ENCODE measurements at regions not wholly inside any gene's neighbourhood (a gene's known extent, or its start where the extent isn't known, plus 50 kb on each side); places are given as distances from the start of the nearest gene placed in this dataset.

DNA sequence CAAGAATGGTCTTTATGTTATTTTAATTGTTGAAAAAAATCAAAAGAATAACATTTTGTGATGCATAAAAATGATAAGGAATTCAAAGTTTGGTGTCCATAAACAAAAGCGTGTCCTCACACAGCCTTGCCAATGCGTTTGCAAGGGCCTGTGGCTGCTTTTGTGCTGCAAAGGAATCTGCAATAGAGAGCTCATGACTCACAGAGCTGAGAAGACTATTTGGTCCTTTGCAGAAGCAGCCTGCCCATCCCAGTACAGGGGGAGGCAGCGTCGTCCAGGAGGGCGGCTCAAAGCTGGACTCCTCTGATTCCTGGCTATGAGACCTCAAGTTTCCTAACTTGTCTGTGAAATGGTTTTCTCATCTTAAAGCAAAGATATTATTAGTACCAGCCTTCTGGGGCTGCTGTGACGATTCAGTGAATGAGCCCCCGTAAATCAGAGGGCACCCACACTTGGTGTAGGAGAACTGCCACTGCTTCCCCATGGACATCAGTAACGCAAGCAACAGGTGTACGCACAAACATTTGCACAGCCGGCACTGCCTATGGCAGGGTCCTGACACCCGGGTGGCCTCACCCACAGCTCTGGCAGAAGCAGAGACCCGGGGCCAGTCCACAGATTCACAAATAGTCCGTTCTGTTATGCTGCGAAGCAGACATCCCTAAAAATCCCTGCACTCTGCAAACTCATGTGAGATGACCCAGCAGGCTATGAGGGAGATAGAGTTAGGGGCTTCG lies 70.6 kb upstream of the ASAP2 start:
- no peak for DNase-seq

DNA sequence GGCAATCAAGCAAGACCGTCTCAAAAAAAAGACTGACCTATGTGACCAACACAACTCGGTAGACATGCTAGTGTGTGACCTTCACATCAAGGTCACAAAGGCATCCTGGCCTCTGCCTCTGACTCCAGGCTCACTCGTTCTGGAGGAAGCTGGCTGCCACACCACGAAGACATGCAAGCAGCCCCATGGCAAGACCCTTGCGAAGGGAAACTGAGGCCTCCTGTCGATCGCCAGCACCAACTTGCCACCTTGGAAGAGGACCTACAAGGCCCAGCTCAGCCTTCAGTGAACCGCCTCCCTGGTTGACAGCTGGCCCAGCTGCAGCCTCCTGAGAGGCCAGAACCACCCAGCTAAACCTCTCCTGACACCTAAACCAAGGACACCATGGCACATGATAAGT lies 79.3 kb upstream of the ASAP2 start:
- no peak for DNase-seq

DNA sequence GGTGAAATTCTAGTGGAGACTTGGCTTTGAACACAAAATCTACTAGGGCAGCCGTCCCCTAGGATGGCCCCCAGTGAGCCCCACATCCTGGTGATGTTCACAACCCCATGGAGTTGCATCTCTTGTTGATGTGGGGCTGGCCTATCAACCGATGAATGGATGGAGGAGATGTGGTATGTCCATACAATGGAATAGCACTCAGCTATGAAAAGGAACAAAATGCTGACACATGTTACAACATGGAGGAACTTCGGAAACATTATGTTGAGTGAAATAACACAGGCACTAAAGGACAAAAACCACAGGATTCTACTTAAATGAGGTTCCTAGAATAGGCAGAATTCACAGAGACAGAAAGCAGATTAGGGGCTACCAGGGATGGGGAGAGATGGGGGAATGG lies 80.1 kb upstream of the ASAP2 start:
- DNase-seq: no peak

DNA sequence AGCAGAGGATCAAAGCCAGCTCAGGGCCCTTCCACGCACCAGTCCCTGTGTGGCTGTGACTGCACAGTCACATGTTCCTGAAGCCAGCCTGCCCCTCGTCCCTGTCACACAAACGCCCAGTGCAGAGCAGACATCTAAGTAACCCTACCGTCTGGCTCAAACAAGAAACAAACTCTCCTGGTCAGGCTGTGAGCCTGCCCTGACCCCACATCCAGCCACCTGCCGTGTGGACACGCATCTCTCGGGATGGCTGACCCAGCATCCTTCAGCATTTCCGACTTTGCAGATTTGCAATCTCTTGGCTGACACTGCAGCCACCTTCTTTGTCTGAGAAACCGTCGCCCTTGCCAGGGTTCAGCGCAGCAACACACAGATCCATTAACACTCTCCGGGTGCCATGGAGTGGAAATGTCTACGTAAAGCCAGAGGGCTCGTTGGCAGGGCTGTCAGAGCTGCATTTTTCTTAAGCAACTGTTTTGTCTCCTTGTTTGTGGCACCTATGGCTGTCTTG lies 82.3 kb upstream of the ASAP2 start:
- no peak for DNase-seq

DNA sequence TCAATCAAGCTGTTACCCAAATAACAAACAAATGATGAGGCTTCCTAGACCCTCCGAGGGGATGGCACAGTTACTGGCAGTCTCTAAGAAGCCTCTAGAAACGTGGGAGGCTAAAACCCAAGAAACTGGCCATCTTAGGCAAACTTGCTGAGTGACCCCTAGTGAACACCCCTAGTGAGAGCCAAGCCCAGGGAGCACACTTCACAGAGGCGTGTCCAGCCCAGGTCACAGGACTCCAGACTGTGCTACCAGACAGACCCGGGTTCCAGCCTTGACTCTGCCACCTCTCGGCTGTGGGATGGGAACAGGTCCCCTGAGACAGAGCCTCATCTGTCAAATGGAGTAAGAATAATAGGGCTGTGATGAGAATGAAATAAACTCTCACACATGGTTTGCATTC lies 83.5 kb upstream of the ASAP2 start:
- no peak for DNase-seq

DNA sequence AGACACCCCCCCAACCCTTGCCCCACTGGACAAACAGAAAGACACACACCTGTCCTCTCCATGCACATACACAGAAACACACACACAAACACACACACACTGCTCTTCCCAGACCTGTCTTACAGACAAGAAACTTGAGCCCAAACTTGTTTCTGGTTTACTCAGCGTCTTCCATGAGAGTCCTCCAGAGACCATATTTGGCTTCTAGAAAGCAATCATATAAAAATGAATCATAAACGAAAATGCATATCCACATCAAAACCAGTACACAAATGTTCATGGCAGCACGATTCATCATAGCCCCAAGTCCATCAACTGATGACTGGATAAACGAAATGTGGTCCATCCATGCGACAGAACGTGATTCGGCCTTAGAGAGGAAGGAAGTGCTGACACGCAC lies 84.2 kb upstream of the ASAP2 start:
- DNase-seq: no peak

DNA sequence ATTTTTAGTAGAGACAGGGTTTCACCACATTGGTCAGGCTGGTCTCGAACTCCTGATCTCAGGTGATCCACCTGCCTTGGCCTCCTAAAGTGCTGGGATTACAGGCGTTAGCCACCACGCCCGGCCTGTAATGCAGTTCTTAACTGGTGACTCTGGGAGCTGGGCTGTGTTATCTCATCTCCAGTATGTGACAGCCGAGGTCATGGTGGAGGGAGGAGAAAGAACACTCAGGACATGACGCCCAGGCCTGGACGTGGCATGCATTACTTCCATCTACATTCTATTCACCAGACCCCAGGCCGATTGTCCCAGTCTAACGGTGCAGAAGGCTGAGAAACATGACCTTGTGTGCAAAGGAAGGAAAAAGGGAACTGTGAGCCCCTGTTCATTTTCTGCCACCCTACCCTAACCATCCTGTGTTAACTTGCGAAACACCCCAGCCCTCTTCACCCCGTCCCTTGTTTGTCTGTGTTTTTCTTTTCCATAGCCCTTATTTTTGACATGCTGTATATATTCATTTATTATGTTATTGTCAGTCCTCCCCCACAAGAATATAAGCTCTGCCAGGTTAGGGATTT lies 88.1 kb upstream of the ASAP2 start:
- no peak for DNase-seq

DNA sequence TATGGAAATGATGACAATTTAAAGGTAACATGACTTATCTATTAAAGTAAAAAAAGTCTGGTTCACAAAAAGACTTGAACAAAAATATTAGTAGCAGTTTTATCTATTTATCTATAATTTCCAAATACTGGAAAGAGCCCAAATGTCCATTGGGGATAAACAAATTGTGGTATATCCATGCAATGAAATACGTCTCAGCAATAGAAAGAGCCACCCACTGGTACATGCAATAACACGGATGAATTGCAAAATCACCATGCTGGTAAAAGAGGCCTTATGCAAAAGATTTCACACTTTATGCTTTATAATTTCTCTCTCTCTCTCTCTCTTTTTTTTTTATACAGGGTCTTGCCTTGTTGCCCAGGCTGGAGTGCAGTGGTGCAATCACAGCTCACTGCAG lies 91.4 kb upstream of the ASAP2 start:
- no peak for DNase-seq

DNA sequence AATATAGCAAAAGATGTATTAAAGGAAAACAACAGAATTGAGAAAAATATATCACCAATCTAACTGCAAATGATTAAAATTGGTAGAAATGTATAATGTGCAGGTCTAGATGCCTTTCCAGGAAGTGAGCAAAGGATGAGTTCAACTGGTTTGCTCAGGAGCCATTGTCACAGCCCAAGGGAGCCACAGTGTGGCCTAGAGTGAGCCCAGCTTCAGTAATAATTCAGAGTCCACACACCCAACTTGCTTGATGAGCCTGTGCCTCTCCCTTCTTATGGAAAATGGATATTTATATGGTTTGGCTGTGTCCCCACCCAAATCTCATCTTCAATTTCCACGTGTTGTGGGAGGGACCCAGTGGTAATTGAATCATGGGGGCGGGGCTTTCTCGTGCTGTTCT lies 92.2 kb upstream of the ASAP2 start:
- DNase-seq: no peak

DNA sequence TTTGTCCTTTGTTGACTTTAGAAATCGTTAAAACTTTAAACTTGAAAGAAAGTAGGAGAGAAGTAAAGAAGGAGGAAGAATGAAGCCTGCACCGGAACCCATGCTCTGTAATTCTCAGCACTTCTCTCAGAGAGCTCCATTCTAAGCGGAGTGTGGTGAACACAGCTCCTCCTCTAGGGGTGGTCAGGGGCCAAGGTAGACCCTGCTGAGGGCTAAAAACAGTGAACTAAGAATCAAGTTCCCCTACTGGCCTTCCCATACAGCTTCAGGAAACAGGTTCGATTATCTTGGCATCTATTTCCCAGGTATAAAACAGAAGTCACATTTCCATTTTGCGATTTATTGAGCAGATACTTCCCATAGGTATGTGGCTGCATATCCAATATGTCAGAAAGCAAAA lies 92.7 kb upstream of the ASAP2 start:
- DNase-seq: no peak

DNA sequence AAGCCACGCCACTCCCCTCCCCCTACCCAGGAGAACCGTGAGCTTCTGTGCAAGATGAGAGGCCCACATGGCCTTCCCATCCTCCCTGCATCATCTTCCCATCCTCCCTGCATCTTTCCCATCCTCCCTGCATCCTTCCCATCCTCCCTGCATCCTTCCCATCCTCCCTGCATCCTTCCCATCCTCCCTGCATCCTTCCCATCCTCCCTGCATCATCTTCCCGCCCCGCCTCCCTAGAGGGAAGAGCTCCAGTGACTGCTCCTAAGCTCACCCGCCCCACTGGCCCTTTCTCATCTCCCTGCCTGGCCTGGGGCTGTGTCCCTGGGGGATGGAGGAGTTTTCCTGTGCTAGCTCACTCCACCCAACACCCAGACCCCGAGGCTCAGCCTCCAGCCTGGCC lies 93.3 kb upstream of the ASAP2 start:
- no peak for DNase-seq

DNA sequence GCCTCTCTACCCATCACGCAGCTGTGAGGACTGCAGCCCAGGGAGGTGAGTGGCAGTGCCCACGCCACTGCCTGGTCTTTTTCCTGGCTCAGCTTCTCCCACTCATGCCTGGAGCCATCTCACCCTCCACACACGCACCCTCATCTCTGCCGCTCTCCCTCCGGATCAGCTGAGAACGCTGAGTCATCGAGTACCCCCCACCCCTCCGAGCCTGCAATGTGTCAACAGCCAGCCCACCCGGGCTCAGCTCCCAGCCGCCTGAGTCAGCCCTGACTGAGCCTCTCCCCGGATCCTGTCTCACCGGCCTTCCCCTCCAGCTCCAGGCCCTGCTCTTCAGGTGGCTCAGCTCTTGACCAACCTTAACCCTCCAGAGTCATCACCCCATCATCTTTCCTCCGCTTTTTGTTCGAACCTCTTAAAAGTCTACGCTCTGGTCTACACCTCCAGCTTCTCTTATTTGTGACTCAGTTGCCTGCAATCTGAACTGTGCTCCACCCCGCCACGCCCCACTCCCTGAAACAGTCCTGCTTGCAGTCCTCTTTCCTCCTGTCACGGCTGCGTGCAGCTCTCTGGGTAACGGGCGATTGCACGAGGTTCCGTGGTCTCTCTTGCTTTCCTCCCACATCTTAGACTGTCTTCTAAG lies 94.4 kb upstream of the ASAP2 start:
- no peak for DNase-seq

DNA sequence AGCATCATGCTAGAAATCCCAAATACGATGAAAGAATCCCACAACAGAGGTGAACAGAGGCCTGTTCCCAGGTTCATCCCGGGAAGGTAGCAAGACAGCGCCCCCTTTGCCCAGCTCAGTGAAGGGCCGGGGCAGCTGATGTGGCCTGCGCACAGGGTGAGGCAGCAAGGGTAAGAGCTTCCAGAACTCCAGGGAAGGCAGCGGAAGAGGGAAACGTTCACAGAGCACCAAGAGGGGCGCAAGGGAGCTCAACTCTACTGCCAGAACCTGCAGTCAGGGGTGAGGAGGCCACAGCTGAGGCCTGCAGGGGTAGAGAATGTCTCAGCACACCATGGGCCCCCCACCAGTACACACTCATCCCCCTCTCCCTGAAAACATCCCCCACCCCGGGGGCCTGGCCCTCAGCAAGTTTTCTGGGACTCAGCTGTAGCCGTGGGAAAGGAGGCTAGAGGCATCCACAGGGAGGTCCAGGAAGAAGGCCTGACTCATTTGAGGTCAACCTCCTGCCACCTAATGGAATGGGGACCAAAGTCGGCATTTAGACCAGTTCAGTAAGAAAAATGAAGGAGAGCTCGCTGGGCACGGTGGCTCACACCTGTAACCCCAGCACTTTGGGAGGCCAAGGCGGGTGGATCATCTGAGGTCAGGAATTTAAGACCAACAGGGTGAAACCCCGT lies 95.6 kb upstream of the ASAP2 start:
- peak in 1 of 2 experiments; percentile 18 for DNase-seq

DNA sequence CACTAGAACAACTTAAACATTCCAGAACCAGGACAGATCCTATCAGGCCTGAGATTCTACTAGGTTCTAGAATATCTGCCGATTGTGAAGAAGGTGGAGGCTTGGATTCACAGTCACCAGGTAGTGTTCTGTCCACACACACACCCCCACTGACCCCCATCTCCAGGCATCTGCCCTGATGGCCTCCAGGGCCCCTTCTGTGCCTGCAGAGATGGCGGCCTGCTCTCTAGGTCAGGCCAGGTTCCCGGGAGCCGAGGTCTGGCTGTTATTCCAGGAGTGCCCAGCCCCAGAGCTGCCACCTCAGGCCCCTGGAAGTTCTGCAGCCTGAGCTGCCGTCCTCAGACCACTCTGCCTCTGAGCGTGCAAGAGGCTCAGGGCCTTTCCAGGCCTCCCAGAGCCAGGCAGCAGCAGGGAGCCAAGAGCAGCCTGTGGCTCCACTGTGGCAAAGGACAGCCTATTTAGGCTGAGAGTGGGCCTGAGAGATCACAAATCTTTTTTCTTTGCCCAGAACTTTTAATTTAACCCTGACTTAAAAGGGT lies 96.2 kb upstream of the ASAP2 start:
- DNase-seq: no peak

DNA sequence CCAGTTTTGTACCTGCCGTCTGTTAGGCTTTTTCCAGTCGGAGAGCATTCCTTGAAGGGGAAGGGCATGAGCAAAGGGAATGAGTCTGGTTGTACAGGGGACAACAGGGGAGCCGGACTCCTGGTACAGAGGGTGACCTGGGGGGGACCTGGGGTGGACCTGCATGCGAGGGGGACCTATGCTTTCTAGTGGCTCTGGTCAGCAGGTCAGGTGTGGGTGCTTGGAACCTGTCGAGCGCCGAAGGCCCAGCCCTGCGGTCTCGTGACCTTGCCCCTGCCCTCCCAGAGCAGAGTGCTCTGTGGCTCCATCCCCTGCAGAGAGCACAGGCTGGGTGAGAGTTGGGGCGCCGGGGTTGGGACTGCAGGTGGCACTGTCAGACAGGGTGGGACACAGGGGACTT lies 96.7 kb upstream of the ASAP2 start:
- no peak for DNase-seq

DNA sequence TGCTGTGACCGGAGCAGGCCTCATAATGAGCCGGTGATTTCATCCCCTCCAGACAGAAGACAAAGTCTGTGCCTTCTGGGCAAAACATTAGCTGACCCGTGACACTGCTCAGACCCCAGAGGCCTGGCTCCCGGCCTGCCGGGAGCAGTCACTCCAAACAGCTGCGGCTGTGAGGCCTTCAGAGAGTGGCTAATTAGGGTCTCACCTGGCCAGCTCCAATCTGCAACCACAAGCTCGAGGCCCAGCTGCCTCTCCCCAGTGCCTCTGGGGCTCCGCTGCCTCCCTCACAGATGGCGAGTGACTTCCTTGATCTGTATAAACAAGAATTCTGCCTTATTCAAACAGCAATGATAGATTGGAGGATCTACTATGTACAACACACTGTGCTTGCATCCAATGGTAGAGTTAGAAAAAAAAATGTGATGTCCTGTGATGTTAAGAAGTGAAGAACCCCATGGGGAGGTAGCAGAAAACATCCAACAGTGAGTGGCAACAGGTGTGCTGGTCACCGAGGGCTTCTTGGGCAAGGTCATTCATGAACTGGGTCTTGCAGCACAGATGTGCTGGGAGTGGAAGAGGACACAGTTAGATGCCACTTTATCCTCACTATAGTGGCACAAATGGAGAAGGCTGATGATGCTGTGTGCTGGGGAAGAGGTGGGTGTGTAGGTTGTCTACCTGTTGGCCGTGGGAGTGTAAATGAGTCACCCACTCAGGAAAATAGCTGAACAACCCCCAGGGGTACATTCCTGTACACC lies 98.2 kb upstream of the ASAP2 start:
- DNase-seq: no peak

DNA sequence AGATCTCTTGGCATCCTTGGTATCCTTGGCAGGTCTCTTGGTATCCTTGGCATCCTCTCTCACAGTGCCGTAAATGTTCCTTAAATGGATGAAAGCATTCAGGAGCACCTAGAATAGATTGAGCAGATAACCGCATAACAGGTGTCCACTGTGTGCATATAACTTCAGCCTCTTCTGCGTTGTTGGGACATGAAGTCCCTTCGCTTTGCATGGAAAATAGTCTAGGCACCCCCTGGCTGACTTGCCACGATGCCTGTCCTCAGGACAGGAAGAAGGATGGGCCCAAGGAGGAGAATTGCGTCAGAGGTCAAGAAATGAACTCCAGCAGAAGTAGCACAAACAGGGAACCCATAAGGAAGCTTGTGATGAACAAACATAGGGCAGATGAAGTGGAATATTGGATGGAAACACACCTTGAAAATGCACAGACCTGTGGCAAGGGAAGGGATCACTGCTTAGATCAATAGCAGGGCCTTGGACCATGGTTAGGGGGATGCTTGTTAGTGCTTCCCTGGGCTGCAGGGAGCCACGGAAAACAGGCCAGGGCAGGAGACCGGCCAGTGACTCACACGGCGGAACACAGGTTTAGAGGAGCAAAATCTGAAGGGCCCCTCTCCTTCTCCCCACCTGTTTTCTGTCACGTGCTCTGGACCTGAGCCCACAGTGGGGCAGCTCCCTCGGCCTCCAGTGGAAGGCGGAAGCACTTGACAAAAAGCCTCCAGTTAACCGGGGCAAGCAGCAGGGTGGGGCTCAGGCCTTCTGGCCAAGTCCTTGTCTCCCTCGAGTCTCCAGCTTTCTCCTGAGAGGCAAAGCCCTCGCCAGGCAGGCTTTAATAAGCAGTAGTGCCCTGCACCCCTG lies 99.2 kb upstream of the ASAP2 start:
- no peak for DNase-seq

DNA sequence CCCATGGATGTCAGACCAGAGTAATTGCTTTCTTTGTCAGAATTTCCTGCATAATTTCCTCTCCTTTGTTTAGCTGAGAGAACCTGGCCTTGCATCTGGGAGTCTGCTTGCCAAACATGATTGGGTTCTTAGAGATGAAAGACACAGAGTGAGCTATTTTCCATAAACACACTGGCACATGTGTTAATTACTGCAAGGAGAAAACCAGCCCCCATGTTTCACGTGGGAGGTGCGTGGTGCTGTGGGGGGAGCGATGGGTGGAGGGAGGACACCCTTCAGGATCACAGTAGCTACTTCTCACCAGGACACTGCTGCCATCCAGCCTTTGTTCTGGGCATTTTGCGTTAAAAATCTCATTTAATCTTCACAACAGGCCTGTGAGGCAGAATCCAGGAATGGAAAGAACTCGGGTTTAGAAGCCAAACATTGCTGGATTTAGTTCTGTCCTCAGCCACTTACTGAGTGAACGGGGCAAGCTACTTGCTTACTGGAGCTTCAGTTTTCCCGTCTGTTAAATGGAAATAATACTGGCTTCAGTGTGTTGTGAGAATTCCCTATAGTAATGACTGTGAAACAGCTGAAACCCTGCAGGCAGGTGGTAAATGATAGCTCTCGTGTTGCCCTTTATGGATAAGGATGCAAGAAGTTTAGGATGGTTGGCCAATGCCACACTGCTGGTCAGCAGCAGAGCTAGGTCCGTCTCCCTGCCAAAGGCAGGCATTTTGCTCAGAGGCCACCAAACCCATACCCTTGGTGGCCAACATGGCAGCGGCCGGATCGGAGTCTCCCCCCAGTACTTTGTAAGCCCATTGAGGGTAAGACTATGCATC lies 100.1 kb upstream of the ASAP2 start:
- no peak for DNase-seq

DNA sequence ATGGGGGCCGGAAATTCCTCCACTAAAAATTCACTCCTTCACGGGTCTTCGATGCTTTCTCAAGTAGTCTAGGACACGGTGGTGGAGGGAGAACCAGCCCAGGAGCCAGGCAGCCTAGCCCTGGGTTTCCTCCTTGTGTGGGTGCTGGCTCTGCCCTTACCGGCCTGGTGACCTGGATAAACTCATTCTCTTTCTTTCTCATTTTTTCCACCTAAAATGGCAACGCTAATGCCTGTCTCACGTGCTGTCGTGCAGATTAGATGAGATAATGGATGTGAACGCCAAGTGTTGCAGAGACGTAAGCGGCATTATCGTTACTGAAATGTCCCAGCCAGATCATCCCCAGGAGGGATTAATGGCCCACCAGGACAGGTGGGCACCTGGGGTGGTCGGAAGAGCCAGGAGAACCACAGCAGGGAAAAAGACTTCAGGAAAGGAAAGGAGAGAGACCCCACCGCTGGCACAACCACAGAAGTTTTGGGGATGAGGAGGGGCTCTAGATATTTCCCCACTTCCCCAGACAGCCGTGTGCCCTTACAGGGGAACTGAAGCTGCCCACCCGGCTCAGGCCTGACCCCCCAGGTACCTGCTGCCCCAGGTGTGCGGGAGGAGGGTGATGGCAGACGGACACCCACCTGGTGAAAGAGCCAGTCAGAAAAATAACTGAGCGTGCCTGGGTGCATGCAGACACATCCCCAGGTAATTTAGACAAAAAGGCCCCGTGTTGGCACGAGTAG lies 100.8 kb upstream of the ASAP2 start:
- no peak for DNase-seq

DNA sequence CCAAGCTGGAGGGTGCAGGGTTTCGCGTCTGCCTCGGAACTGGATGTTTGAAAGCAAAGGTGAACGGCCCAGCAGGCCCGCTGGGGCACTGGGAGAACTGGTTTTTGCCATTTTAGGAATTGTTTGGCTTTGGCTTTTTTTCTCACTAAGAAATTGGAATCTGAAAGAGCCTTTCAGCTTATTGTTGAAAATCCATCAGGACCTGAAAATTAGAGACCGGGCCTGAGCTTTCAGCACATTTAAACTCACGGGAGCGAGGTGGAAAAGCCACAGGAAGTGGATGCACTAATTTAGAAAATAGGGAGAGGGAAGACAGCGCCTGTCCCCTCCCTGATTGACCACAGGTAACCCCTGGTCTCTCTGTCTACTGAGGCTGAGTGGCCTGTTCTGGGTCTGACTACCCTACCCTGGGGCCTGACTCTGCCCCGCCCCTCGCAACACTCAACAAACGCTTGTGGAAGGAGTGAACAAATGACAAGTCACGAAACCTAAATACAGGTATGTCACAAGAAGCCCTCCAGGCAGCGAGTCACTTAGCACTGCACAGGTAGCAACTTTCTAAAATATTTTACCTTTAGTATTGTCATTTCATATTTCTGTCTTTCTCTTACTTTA lies 100.3 kb upstream of the MBOAT2 start:
- no peak for DNase-seq
